Islet precursor cell (in vitro differentiated cells): ENCODE measurements at regions not wholly inside any gene's neighbourhood (a gene's known extent, or its start where the extent isn't known, plus 50 kb on each side); places are given as distances from the start of the nearest gene placed in this dataset.

Source experiments
- DNase-seq: peaks from one replicate; pipeline ENCODE4 v3.0.0-alpha.2; 2018

DNA sequence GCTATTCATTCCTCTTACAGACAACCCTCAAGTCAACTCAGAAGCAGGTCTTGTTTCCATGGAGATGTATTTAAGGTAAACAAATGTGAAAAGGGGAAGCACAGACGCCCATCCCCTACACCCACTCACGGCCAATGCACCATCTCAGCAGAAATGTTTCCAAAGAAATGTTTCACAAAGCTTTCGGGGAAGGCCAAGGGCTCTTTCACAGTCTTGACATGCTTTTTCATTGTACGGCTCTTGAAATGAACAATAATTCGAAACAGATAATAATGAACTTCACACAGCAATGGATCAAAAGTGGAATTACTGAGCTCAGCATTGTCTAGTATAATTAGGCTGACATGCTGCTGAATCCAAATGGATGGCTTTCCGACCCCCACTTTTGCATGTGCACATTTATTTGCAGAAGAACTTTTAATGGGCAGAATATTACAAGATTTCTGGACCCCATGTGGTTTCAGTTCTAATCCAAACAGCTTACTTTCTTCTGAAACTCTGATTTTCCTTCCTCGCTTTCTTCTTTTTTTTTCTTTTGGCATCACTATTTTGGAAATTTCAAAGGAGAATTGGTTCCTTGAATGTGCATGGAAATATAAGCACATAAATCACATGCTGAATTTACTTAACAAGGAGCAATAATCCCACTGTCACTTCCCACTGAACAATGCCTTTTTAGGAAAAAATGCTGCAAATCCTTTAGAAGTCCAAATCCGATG, 160.9 kb downstream of the SMIM20 start:
- no peak for DNase-seq

GRCh38 chr4:26075583-26075982, 161.6 kb downstream of the SMIM20 start:
- DNase-seq: no peak

DNA sequence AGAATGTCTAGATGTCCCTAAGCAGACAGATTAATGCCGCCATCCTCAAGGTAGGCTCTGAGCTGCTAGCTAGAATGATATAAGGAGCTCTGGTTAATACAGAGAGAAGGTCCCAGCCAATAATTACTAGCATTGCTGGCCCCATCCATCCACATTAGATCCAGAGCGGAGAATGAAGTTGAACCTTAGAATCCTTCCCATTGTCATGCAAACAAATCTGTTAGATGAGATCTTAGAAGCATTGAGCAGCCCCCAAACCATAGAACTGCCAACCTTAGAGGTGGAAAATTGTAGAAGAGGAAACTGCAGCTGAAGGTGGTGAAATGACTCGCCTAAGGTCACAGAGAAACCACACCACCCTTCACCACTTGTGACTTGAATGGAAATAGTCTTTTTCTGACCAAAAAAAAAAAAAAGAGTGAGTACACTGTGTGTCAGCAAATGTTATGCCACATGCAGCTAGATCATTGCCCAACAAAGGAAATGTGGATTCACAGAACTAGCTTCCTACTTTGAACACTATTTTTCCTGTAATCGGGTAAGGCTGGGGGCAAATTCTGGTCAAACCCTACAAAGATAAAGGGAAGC, 162.1 kb downstream of the SMIM20 start:
- DNase-seq: no peak

DNA sequence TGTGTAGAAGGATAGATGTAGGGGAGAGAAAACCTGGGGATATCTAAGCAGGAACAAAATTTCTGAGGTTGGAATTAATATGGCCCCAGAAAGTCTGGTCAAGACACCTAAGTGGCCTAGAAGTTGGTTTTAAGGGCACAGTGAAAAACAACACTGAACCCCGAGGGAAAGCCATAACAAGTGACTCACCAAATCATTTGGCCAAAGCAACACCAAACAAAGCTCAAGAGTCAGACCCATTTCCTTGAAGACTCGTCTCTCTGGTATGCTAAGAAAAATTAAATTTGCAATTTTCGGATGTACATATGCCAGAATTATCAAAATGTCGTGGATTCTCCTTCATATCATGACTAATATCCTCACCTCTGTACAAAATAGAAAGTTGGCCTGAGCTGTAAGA, 162.9 kb downstream of the SMIM20 start:
- DNase-seq: no peak

- DNase-seq: no peak
Observed at GRCh38 chr4:26077756-26078155, 163.7 kb downstream of the SMIM20 start.

- DNase-seq: no peak
Observed at GRCh38 chr4:26080870-26081628, 167.0 kb downstream of the SMIM20 start.

- no peak for DNase-seq
Observed at GRCh38 chr4:26081795-26082498, 167.9 kb downstream of the SMIM20 start.

GRCh38 chr4:26082565-26082964, 168.5 kb downstream of the SMIM20 start:
- no peak for DNase-seq

DNA sequence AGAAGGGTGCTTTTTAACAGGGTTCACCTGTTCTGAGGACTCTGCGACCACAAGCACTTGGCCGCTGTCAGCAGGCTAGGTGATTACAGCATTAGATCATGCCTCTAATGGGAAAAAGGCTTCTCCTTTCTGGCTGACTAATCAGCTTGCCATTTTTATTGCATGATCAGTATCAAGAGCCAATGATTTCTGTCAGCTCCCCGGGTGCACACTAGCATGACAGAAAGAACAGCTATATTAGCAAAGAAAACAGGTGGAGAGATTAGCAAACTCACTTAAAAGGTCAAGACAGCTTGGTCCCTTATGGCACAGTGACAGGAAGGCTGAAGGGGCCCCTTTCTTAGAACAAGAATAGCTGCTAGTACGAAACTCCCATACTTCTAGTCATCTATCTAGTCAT, 170.0 kb downstream of the SMIM20 start:
- peak; percentile 86 for DNase-seq

DNA sequence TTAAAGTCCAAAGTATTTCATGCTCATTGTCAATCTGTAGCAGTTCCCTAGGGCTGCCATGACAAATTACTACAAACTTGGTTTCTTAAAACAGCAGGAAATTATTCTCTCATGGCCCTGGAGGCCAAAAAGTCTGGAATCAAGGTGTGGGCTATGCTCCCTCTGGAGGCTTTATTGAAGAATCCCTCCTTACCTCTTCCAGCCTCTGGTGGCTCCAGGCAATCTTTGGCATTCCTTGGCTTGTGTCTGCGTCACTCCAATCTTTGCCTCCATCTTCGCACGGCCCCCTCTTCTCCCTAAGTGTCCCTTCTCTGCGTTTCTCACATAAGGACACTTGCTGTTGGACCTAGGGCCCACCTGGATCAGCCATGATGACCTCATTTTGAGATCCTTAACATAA, 170.4 kb downstream of the SMIM20 start:
- peak; percentile 71 for DNase-seq

GRCh38 chr4:26085551-26085950, 171.5 kb downstream of the SMIM20 start:
- peak; percentile 73 for DNase-seq

DNA sequence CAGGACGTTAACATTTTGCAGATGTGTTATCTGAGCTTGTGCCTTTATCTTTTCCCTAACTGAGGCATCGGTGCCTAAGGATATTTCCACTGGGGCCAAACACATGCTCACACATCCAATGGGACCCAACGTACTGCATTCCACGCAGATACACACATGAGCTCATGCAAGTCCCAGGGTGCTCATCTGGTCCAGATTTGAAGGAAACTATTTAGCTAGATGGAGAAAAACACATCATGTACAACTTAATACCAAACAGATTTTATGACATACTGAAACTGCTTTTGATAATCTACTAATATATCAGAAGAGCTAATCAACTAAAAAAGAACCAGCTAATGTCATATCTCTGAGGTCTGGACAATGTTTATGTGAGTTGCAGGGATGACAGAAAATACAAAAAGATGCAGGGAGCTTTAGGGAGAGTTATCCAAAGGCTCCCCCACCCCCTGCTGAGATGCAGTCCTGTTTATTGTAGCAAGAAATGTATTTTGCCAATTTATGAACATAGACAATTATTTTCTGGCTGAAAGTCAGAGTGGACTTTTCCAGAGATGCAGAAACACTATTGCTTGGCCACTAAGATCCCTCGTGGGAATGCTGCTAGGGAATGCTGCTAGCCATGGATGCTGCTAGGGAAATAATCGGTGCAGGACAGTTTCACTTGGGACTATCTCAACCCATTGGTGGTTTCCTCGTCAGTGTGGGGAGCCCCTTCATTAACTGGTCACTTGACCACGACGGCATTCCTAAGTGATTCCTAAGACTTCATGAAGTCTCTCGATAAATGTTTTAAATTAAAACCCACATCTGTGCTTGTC, 172.8 kb downstream of the SMIM20 start:
- DNase-seq: no peak

GRCh38 chr4:26088433-26088928, 174.5 kb downstream of the SMIM20 start:
- no peak for DNase-seq

- no peak for DNase-seq
Observed at GRCh38 chr4:26093551-26093950, 179.5 kb downstream of the SMIM20 start.

DNA sequence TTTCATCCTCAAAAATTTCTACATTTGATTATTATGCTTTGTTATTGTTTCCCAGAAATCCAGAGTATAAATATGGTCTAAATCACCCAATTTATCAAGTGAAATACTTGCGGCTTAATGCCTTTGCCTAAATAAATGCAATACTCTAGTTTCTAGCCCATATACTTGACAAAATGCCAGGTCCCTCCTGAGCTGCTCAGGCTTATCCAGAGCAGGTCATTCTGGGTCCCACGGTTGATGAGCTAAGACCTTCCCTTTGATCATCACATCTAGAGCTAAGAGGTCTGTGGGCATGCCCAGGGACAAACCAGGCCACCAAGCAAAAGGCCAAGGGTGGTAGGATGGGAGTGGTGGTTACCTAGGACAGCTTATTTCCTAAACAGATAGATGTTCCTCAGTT, 180.1 kb downstream of the SMIM20 start:
- DNase-seq: no peak

GRCh38 chr4:26094911-26095310, 180.9 kb downstream of the SMIM20 start:
- no peak for DNase-seq

- no peak for DNase-seq
Observed at GRCh38 chr4:26099967-26100366, 185.9 kb downstream of the SMIM20 start.

- no peak for DNase-seq
Observed at GRCh38 chr4:26101011-26101410, 187.0 kb downstream of the SMIM20 start.

DNA sequence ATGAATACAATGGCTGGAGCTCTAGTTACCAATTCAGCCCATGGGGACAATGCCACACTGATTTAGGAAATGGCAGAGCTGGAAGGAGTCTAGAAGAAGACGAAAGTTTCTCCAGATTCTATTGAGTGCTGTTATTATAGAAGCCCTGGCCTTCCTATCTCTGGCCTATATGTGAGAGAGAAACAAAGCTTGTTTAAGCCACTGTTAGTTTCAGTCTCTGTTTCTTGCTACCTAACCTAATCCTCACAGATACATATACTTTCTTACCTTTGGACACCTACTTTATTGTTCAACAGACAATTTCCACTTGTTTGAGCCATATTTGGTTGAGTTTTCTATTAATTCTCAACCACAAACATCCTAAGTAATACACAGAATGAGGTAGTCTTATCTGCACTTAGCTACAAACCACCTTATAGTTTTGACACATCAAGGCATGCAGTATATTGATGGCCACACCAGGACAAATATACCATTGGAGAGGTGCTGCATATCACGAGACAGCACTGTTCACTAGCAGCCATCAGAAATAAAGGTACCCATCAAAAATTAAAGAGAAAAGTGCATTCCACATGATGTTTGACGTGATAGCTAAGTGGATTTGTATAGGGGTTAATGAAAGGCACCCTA, 190.2 kb downstream of the SMIM20 start:
- DNase-seq: no peak

- no peak for DNase-seq
Observed at GRCh38 chr4:26105337-26105736, 191.3 kb downstream of the SMIM20 start.

DNA sequence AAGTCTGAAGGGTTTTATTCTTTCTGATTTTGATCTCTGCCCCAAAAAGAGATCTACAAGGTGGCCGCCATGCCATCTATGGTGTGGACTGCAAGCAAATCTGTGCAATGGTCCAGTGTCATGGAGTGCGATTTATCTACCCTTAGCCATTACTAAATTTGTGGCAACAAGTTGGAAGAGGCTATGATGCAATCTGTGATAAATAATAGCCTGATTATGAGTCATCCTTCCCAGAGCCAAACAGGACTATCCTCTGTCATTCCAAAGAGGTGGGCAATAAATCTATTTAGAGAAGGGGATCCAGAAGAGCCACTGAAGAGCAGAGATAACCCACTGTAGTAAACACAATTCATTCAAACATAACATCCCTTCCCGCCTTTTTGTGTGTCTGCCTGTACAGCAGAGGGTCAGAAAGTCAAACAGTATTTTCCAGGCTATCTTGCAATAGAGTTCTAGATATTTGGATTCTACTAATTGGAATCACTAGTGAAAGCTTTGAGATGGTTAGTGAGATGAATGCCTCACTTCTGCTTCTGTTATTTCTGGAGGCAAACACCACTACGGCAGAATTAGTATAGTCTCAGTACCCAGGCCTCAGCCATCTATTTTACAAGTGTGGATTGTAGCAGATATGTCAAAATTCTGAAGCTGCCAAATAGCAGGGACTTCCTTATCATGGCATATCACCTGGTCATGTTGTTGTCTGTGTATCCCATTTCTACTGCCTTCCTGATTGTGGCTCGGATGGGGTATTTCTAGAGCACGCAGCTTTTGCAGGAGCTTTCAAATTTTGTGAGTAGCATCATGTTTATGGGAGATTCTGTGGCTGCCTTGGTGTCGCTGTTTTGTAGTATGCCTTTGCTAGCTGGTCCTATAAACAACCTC, 192.0 kb downstream of the SMIM20 start:
- no peak for DNase-seq
